HEK293 (cell line): ENCODE measurements at regions not wholly inside any gene's neighbourhood (a gene's known extent, or its start where the extent isn't known, plus 50 kb on each side); places are given as distances from the start of the nearest gene placed in this dataset.

Experiments used
- CTCF ChIA-PET: fragments of 350-600 bp; formaldehyde crosslinking; extraction: SDS; loops from one replicate; lab custom pipeline; 2021; ENCODE audit warnings: antibody characterized with exemption; lab: Yijun Ruan, JAX
- POLR2A ChIA-PET: fragments of 300-600 bp; formaldehyde crosslinking; extraction: SDS; loops from one replicate; lab custom pipeline; 2020; ENCODE audit warnings: antibody characterized with exemption, inconsistent platforms; lab: Yijun Ruan, JAX
- H3K27ac ChIP-seq: fragments of 200-500 bp; sonication (Bioruptor generic); 2 replicates; pipeline ENCODE4 v1.5.1; 2014; ENCODE audit warnings: low read depth, low read length, control low read depth, inconsistent platforms; ENCODE audit errors: extremely low read depth
- H3K36me3 ChIP-seq, 2 experiments: fragments of 200-500 bp in 1 of 2; sonication (Bioruptor generic) in 1 of 2; 1 replicate in 1 of 2; 2 replicates in 1 of 2; pipeline ENCODE4 v1.5.1; 2014 to 2017; ENCODE audit warnings: inconsistent platforms in 2 of 2, low read length in 2 of 2; ENCODE audit not compliant: control insufficient read depth in 2 of 2, insufficient read depth in 1 of 2
- H3K4me1 ChIP-seq: fragments of 200-500 bp; sonication (Bioruptor generic); 2 replicates; pipeline ENCODE4 v1.5.1; 2014; ENCODE audit warnings: mild to moderate bottlenecking, low read length, inconsistent platforms; ENCODE audit not compliant: control insufficient read depth, insufficient read depth
- H3K4me3 ChIP-seq: 2 replicates; pipeline ENCODE4 v1.5.1; 2011; ENCODE audit warnings: low read depth, mild to moderate bottlenecking, control low read depth, low read length, moderate library complexity
- H3K9me3 ChIP-seq: fragments of 200-500 bp; sonication (Bioruptor generic); 2 replicates; pipeline ENCODE4 v1.5.1; 2014; ENCODE audit warnings: low read depth, low read length, inconsistent platforms; ENCODE audit not compliant: control insufficient read depth, insufficient read depth
- EGR2 ChIP-seq: fragments of 450-650 bp; formaldehyde crosslinking; IDR thresholded peaks from 2 replicates; pipeline ENCODE4 v1.5.1; 2016; ENCODE audit warnings: low read depth, missing biosample characterization, missing genetic modification characterization
- GLI4 ChIP-seq: fragments of 450-650 bp; formaldehyde crosslinking; IDR thresholded peaks from 2 replicates; pipeline ENCODE4 v1.5.1; 2016; ENCODE audit warnings: missing biosample characterization, missing genetic modification characterization
- GLIS2 ChIP-seq: fragments of 450-650 bp; formaldehyde crosslinking; IDR thresholded peaks from 2 replicates; pipeline ENCODE4 v1.5.1; 2016; ENCODE audit warnings: missing biosample characterization, missing genetic modification characterization
- OVOL3 ChIP-seq: fragments of 450-650 bp; formaldehyde crosslinking; IDR thresholded peaks from 2 replicates; pipeline ENCODE4 v1.5.1; 2016; ENCODE audit warnings: missing biosample characterization, missing genetic modification characterization
- RBAK ChIP-seq: fragments of 450-650 bp; formaldehyde crosslinking; IDR thresholded peaks from 2 replicates; pipeline ENCODE4 v1.5.1; 2016; ENCODE audit warnings: missing biosample characterization, missing genetic modification characterization
- SP3 ChIP-seq: fragments of 450-650 bp; formaldehyde crosslinking; IDR thresholded peaks from 2 replicates; pipeline ENCODE4 v1.5.1; 2016; ENCODE audit warnings: missing biosample characterization, missing genetic modification characterization
- TRIM28 ChIP-seq: IDR thresholded peaks from 2 replicates; pipeline ENCODE4 v1.6.1; 2011; ENCODE audit warnings: low read length, control low read depth, borderline replicate concordance
- WT1 ChIP-seq: fragments of 450-650 bp; formaldehyde crosslinking; IDR thresholded peaks from 2 replicates; pipeline ENCODE4 v1.5.1; 2016; ENCODE audit warnings: missing biosample characterization, missing genetic modification characterization
- ZBTB10 ChIP-seq: fragments of 450-650 bp; formaldehyde crosslinking; IDR thresholded peaks from 2 replicates; pipeline ENCODE4 v1.5.1; 2016; ENCODE audit warnings: missing biosample characterization, missing genetic modification characterization
- ZBTB48 ChIP-seq: fragments of 450-650 bp; formaldehyde crosslinking; IDR thresholded peaks from 2 replicates; pipeline ENCODE4 v1.5.1; 2016; ENCODE audit warnings: missing biosample characterization, missing genetic modification characterization
- ZBTB8A ChIP-seq: fragments of 450-650 bp; formaldehyde crosslinking; IDR thresholded peaks from 2 replicates; pipeline ENCODE4 v1.5.1; 2016; ENCODE audit warnings: missing biosample characterization, missing genetic modification characterization
- ZFHX2 ChIP-seq: fragments of 450-650 bp; formaldehyde crosslinking; conservative IDR thresholded peaks from 2 replicates; pipeline ENCODE4 v1.5.1; 2016; ENCODE audit warnings: missing biosample characterization, missing genetic modification characterization
- ZNF394 ChIP-seq: fragments of 450-650 bp; formaldehyde crosslinking; IDR thresholded peaks from 2 replicates; pipeline ENCODE4 v1.5.1; 2016; ENCODE audit warnings: missing biosample characterization, missing genetic modification characterization, mild to moderate bottlenecking, moderate library complexity, borderline replicate concordance
- ZNF488 ChIP-seq: fragments of 450-650 bp; formaldehyde crosslinking; IDR thresholded peaks from 2 replicates; pipeline ENCODE4 v1.5.1; 2016; ENCODE audit warnings: missing biosample characterization, missing genetic modification characterization
- ZNF518A ChIP-seq: fragments of 450-650 bp; formaldehyde crosslinking; conservative IDR thresholded peaks from 2 replicates; pipeline ENCODE4 v1.5.1; 2016; ENCODE audit warnings: low read depth, missing biosample characterization, missing genetic modification characterization
- ZNF549 ChIP-seq: fragments of 450-650 bp; IDR thresholded peaks from 2 replicates; pipeline ENCODE4 v1.5.1; 2018; ENCODE audit warnings: missing biosample characterization, missing genetic modification characterization, mild to moderate bottlenecking, inconsistent platforms, moderate library complexity
- TF ChIP-seq, protein P1 (sequence below): fragments of 450-650 bp; formaldehyde crosslinking; IDR thresholded peaks from 2 replicates; pipeline ENCODE4 v1.5.1; 2016; ENCODE audit warnings: missing biosample characterization, missing genetic modification characterization
- TF ChIP-seq, protein P2 (sequence below): fragments of 450-650 bp; formaldehyde crosslinking; IDR thresholded peaks from 2 replicates; pipeline ENCODE4 v1.5.1; 2016; ENCODE audit warnings: missing biosample characterization, missing genetic modification characterization

DNA sequence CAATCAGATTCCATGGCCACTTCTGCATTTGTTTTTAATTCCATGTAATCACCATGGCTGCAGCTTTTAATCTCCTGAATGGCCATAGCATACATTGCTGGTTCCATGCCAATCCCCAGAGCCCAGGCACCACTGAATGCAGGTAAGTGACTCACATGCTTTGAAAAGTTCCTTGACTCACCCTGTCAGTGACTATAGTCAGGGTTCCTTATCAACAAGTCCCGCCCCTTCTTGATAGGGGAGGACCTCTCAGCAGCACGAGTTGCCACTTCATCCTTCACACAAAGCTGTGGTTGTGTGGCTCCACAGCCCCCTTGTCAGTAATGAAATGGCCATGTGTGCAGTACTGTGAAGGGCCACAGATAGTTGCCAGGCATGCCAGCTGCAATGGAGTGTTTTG, 516.6 kb downstream of the PPARGC1A start:
- no peak overlapping the region for H3K4me3 ChIP-seq
- H3K9me3 ChIP-seq = no peaks in the 10 kb centered on the region
- ChIA-PET CTCF (no interaction called here), POLR2A (no interaction called here)
- H3K4me1 ChIP-seq = no peaks in the 10 kb centered on the region
- TF ChIP-seq GLI4 = no peak
- 0 out of 2 replicates have a peak, but pooled peaks have one; percentile 46 for TF ChIP-seq ZBTB48 (tag by site-specific recombination)
- no peak for TF ChIP-seq WT1
- TF ChIP-seq, protein P1, sequence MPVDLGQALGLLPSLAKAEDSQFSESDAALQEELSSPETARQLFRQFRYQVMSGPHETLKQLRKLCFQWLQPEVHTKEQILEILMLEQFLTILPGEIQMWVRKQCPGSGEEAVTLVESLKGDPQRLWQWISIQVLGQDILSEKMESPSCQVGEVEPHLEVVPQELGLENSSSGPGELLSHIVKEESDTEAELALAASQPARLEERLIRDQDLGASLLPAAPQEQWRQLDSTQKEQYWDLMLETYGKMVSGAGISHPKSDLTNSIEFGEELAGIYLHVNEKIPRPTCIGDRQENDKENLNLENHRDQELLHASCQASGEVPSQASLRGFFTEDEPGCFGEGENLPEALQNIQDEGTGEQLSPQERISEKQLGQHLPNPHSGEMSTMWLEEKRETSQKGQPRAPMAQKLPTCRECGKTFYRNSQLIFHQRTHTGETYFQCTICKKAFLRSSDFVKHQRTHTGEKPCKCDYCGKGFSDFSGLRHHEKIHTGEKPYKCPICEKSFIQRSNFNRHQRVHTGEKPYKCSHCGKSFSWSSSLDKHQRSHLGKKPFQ (tag by site-specific recombination) = no peak
- TF ChIP-seq RBAK = no peak
- TF ChIP-seq GLIS2 (tag by site-specific recombination) = peak; percentile 46; the same call in 1 of the 2 replicates
- peak; percentile 39; the same call in 1 of the 2 replicates for TF ChIP-seq SP3 (tag by site-specific recombination)
- no peaks in the 10 kb centered on the region for H3K36me3 ChIP-seq
- H3K27ac ChIP-seq = no peak overlapping the region

DNA sequence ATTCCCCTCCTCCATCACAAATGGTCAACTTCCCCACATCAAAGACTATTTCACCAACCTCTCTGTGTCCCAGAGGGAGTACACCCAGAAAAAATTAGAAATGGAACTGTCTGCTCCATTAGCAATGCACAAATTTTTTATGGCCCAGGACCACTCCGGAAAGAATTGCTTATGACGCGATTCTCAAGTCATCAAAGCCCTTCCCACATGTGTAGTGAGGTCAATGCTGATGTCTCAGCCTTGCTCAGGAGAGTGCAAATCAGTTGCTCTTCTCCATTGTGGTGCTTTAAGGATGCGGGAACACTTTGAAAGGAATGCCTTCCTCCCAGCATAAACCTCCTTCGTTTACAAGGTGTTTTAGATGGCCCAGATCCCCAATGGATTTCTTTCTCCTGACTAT, 518.3 kb downstream of the PPARGC1A start:
- POLR2A ChIA-PET = no interaction called here

DNA sequence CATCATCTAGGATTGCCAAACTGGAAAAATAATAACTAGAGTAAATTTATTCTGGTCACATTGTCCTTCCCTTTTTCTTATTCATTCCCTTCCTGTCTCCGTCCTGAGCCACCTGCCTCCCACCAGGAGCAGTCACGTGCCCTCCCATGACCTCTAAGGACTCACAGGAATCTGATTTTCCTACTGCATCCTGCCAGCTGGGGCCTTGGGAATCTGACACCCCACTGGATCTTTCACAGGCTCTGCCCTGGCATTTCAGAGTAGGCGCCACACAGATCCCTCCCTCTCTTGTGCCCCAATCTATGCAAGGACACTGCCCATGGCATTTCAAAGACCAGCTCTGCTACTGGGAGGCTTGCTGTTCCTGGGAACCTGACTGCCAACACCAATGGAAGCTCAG, 520.5 kb downstream of the PPARGC1A start:
- CTCF ChIA-PET = interaction anchor here (0.6 kb wide), 1 partner anchor 232 kb away, joined by 3 read pairs; no protein-coding TSS in a partner anchor
- TF ChIP-seq ZNF394 (tag by site-specific recombination) = no peak
- no peak for TF ChIP-seq ZBTB8A (tag by site-specific recombination)
- TF ChIP-seq EGR2 (tag by site-specific recombination) = no peak
- TF ChIP-seq ZNF549 (tag by site-specific recombination) = no peak
- no peak for TF ChIP-seq ZNF518A (tag by site-specific recombination)

More for the DNA sequence above, 518.3 kb downstream of the PPARGC1A start:
- no peak for TF ChIP-seq OVOL3 (tag by site-specific recombination)
- no peak for TF ChIP-seq TRIM28
- no peak for TF ChIP-seq ZBTB10
- TF ChIP-seq ZNF488 (tag by site-specific recombination) = no peak
- TF ChIP-seq ZFHX2 = no peak
- TF ChIP-seq, protein P2, sequence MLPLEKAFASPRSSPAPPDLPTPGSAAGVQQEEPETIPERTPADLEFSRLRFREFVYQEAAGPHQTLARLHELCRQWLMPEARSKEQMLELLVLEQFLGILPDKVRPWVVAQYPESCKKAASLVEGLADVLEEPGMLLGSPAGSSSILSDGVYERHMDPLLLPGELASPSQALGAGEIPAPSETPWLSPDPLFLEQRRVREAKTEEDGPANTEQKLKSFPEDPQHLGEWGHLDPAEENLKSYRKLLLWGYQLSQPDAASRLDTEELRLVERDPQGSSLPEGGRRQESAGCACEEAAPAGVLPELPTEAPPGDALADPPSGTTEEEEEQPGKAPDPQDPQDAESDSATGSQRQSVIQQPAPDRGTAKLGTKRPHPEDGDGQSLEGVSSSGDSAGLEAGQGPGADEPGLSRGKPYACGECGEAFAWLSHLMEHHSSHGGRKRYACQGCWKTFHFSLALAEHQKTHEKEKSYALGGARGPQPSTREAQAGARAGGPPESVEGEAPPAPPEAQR (tag by site-specific recombination) = no peak
- Histone ChIP-seq H3K27ac (no peak overlapping the region), H3K4me1 (no peaks in the 10 kb centered on the region), H3K9me3 (no peaks in the 10 kb centered on the region), H3K36me3 (no peaks in the 10 kb centered on the region), H3K4me3 (no peak overlapping the region)
- CTCF ChIA-PET = no interaction called here

More for the DNA sequence above, 520.5 kb downstream of the PPARGC1A start:
- POLR2A ChIA-PET = no interaction called here
- no peaks in the 10 kb centered on the region for H3K9me3 ChIP-seq
- H3K4me3 ChIP-seq = no peak overlapping the region
- no peaks in the 10 kb centered on the region for H3K36me3 ChIP-seq
- H3K4me1 ChIP-seq = no peaks in the 10 kb centered on the region
- H3K27ac ChIP-seq = no peak overlapping the region
